SU-DHL-6 (cell line): ENCODE measurements at regions not wholly inside any gene's neighbourhood (a gene's known extent, or its start where the extent isn't known, plus 50 kb on each side); places are given as distances from the start of the nearest gene placed in this dataset.

Experiments
- H2AFZ ChIP-seq: fragments of 200-600 bp; sonication (generic); 2 replicates; pipeline ENCODE4 v1.6.1; 2014; ENCODE audit warnings: low read depth, mild to moderate bottlenecking, moderate library complexity, mixed read lengths, antibody characterized with exemption, low read length; ENCODE audit not compliant: severe bottlenecking
- H3F3A ChIP-seq: fragments of 200-600 bp; shearing (Covaris generic); 2 replicates; pipeline ENCODE4 v1.6.0; 2016; ENCODE audit warnings: antibody characterized with exemption, mild to moderate bottlenecking; ENCODE audit not compliant: insufficient read depth
- H3K27ac ChIP-seq: fragments of 200-600 bp; sonication (generic); 2 replicates; pipeline ENCODE4 v1.5.1; 2016; ENCODE audit warnings: low read depth, mild to moderate bottlenecking, low read length, moderate library complexity, mixed read lengths
- H3K27me3 ChIP-seq: fragments of 200-600 bp; sonication (generic), shearing (Covaris generic); 2 replicates; pipeline ENCODE4 v1.6.0; 2014; ENCODE audit warnings: mild to moderate bottlenecking, low read length
- H3K36me3 ChIP-seq: fragments of 200-600 bp; sonication (generic); 2 replicates; pipeline ENCODE4 v1.6.1; 2014; ENCODE audit warnings: mild to moderate bottlenecking, low read length, mixed read lengths
- H3K4me2 ChIP-seq: fragments of 300-600, 200-600 bp; shearing (Covaris generic), sonication (generic); 2 replicates; pipeline ENCODE4 v1.6.0; 2014; ENCODE audit warnings: low read length, low read depth, mild to moderate bottlenecking; ENCODE audit not compliant: poor library complexity, severe bottlenecking
- H3K4me3 ChIP-seq: fragments of 200-600 bp; sonication (generic); 2 replicates; pipeline ENCODE4 v1.5.1; 2014; ENCODE audit warnings: antibody characterized with exemption, low read length, mild to moderate bottlenecking, mixed read lengths; ENCODE audit not compliant: insufficient read depth, poor library complexity, severe bottlenecking
- H3K79me2 ChIP-seq: fragments of 200-600 bp; sonication (generic); 2 replicates; pipeline ENCODE4 v1.6.1; 2014; ENCODE audit warnings: mild to moderate bottlenecking, low read length, moderate library complexity; ENCODE audit not compliant: insufficient read depth
- H3K9ac ChIP-seq: fragments of 200-600 bp; sonication (generic); 2 replicates; pipeline ENCODE4 v1.7.0; 2014; ENCODE audit warnings: mild to moderate bottlenecking, low read length
- H3K9me2 ChIP-seq: fragments of 200-600 bp; sonication (generic); replicated peaks from 2 replicates; pipeline ENCODE4 v1.6.1; 2014; ENCODE audit warnings: low read length; ENCODE audit not compliant: insufficient read depth
- H3K9me3 ChIP-seq: fragments of 200-600 bp; sonication (generic); 2 replicates; pipeline ENCODE4 v1.6.1; 2014; ENCODE audit warnings: low read length, mixed read lengths; ENCODE audit not compliant: insufficient read depth
- H4K20me1 ChIP-seq: fragments of 200-600 bp; sonication (generic); 2 replicates; pipeline ENCODE4 v1.6.1; 2014; ENCODE audit warnings: low read depth, mild to moderate bottlenecking, antibody characterized with exemption, low read length, moderate library complexity, mixed read lengths
- CTCF ChIP-seq: fragments of 200-600 bp; sonication (generic); IDR thresholded peaks from one replicate; pipeline ENCODE4 v1.5.1; 2017; ENCODE audit warnings: antibody characterized with exemption, mild to moderate bottlenecking, low read length, moderate library complexity; ENCODE audit not compliant: insufficient read depth, poor library complexity, severe bottlenecking
- EZH2phosphoT487 ChIP-seq: fragments of 200-600 bp; sonication (generic), shearing (Covaris generic); conservative IDR thresholded peaks from 2 replicates; pipeline ENCODE4 v1.6.1; 2018; ENCODE audit warnings: mild to moderate bottlenecking, antibody characterized with exemption, low read length, moderate library complexity, mixed read lengths

- H3K27me3 ChIP-seq: no peaks in the 10 kb centered on the region
- no peaks in the 10 kb centered on the region for H3K9me3 ChIP-seq
- H2AFZ ChIP-seq: no peak overlapping the region
- H3K9ac ChIP-seq: no peak overlapping the region
- no peak overlapping the region for H3K4me3 ChIP-seq
- H3K4me2 ChIP-seq: no peak overlapping the region
- H3K27ac ChIP-seq: no peak overlapping the region
- H3K36me3 ChIP-seq: no peaks in the 10 kb centered on the region
- H3K9me2 ChIP-seq: no peaks in the 10 kb centered on the region
- TF ChIP-seq CTCF (no peak), EZH2phosphoT487 (no peak)
- no peaks in the 10 kb centered on the region for H3K79me2 ChIP-seq
- no peaks in the 10 kb centered on the region for H3F3A ChIP-seq
- H4K20me1 ChIP-seq: no peaks in the 10 kb centered on the region
Observed at GRCh38 chr18:61607867-61608266, 274.6 kb downstream of the CDH20 start.

GRCh38 chr18:61606759-61607158, 273.5 kb downstream of the CDH20 start:
- H3K27ac ChIP-seq: no peak overlapping the region
- H3K9ac ChIP-seq: no peak overlapping the region
- no peaks in the 10 kb centered on the region for H3F3A ChIP-seq

GRCh38 chr18:61606068-61606660, 272.9 kb downstream of the CDH20 start:
- no peak overlapping the region for H3K4me3 ChIP-seq
- H3K27me3 ChIP-seq: no peaks in the 10 kb centered on the region
- no peaks in the 10 kb centered on the region for H3K9me2 ChIP-seq
- H4K20me1 ChIP-seq: no peaks in the 10 kb centered on the region
- H2AFZ ChIP-seq: no peak overlapping the region
- no peaks in the 10 kb centered on the region for H3K79me2 ChIP-seq
- no peak for TF ChIP-seq EZH2phosphoT487
- no peak for TF ChIP-seq CTCF
- no peak overlapping the region for H3K4me2 ChIP-seq
- no peak overlapping the region for H3K9ac ChIP-seq
- no peaks in the 10 kb centered on the region for H3K36me3 ChIP-seq
- H3K9me3 ChIP-seq: no peaks in the 10 kb centered on the region
- no peak overlapping the region for H3K27ac ChIP-seq
- H3F3A ChIP-seq: no peaks in the 10 kb centered on the region

More at GRCh38 chr18:61606759-61607158, 273.5 kb downstream of the CDH20 start:
- H4K20me1 ChIP-seq: no peaks in the 10 kb centered on the region
- H3K9me3 ChIP-seq: no peaks in the 10 kb centered on the region
- H3K79me2 ChIP-seq: no peaks in the 10 kb centered on the region
- TF ChIP-seq CTCF: no peak
- TF ChIP-seq EZH2phosphoT487: no peak
- no peak overlapping the region for H3K4me3 ChIP-seq
- no peaks in the 10 kb centered on the region for H3K36me3 ChIP-seq
- H2AFZ ChIP-seq: no peak overlapping the region
- no peaks in the 10 kb centered on the region for H3K9me2 ChIP-seq
- no peaks in the 10 kb centered on the region for H3K27me3 ChIP-seq
- no peak overlapping the region for H3K4me2 ChIP-seq
